IMR-90 (cell line): ENCODE measurements at regions not wholly inside any gene's neighbourhood (a gene's known extent, or its start where the extent isn't known, plus 50 kb on each side); places are given as distances from the start of the nearest gene placed in this dataset.

Experiments
- ATAC-seq: fragments of 200-7000 bp; cut with Tn5 transposase; 2 replicates; pipeline ENCODE4 v1.9.1; 2020; ENCODE audit warnings: low read depth, mild to moderate bottlenecking, moderate library complexity
- BruUV-seq: library from RNA; stranded (reverse); fragments of 400-500 nt; replicated peaks from 2 replicates; lab custom pipeline; 2021; lab: Mats Ljungman, UMichigan
- CTCF ChIA-PET: fragments of 300-600 bp; formaldehyde crosslinking; extraction: SDS; loops from one replicate; lab custom pipeline; 2021; ENCODE audit warnings: antibody characterized with exemption; lab: Yijun Ruan, JAX
- POLR2A ChIA-PET: fragments of 300-600 bp; sonication (Branson Sonifier 250); formaldehyde crosslinking; loops from one replicate; lab custom pipeline; 2022; ENCODE audit warnings: antibody characterized with exemption; ENCODE audit not compliant: unreplicated experiment; lab: Charles Lee
- DNase-seq: peaks from one replicate; pipeline ENCODE4 v3.0.0; 2013
- H2AFZ ChIP-seq: replicated peaks from 2 replicates; pipeline ENCODE3; 2013; ENCODE audit warnings: low read length, mild to moderate bottlenecking; ENCODE audit not compliant: poor library complexity
- H2AK5ac ChIP-seq: 2 replicates; pipeline ENCODE4 v1.6.1; 2013; ENCODE audit warnings: low read depth, low read length, inconsistent platforms
- H2AK9ac ChIP-seq: replicated peaks from 2 replicates; pipeline ENCODE3; 2013; ENCODE audit warnings: mild to moderate bottlenecking, low read depth, low read length, moderate library complexity; ENCODE audit not compliant: poor library complexity
- H2BK120ac ChIP-seq: 2 replicates; pipeline ENCODE4 v1.6.1; 2013; ENCODE audit warnings: low read depth, low read length, inconsistent platforms
- H2BK15ac ChIP-seq: 3 replicates; pipeline ENCODE4 v1.6.1; 2013; ENCODE audit warnings: low read depth, low read length, inconsistent platforms
- H2BK20ac ChIP-seq: 2 replicates; pipeline ENCODE4 v1.6.1; 2013; ENCODE audit warnings: low read depth, mild to moderate bottlenecking, inconsistent platforms, low read length, moderate library complexity
- H2BK5ac ChIP-seq: 2 replicates; pipeline ENCODE4 v1.6.1; 2013; ENCODE audit warnings: mild to moderate bottlenecking, low read depth, low read length, inconsistent platforms; ENCODE audit not compliant: poor library complexity, severe bottlenecking
- H3K14ac ChIP-seq: replicated peaks from 2 replicates; pipeline ENCODE4 v1.6.1; 2013; ENCODE audit warnings: low read depth, low read length, inconsistent platforms
- H3K18ac ChIP-seq: 2 replicates; pipeline ENCODE4 v1.6.1; 2013; ENCODE audit warnings: low read depth, low read length, control low read depth
- H3K23ac ChIP-seq: 2 replicates; pipeline ENCODE4 v1.6.1; 2013; ENCODE audit warnings: low read depth, low read length, inconsistent platforms
- H3K27ac ChIP-seq: 2 replicates; pipeline ENCODE4 v1.5.1; 2013; ENCODE audit warnings: mild to moderate bottlenecking, control low read depth, low read length; ENCODE audit not compliant: insufficient read depth
- H3K27me3 ChIP-seq: 2 replicates; pipeline ENCODE4 v1.6.1; 2013; ENCODE audit warnings: low read length; ENCODE audit not compliant: control insufficient read depth, insufficient read depth
- H3K36me3 ChIP-seq: 2 replicates; pipeline ENCODE4 v1.6.1; 2013; ENCODE audit warnings: low read length, mixed read lengths; ENCODE audit not compliant: control insufficient read depth, insufficient read depth
- H3K4ac ChIP-seq: 2 replicates; pipeline ENCODE4 v1.6.1; 2013; ENCODE audit warnings: low read depth, low read length, inconsistent platforms
- H3K4me1 ChIP-seq: 2 replicates; pipeline ENCODE4 v1.6.1; 2013; ENCODE audit warnings: low read length, mixed read lengths; ENCODE audit not compliant: control insufficient read depth, insufficient read depth
- H3K4me2 ChIP-seq: 2 replicates; pipeline ENCODE4 v1.6.1; 2013; ENCODE audit warnings: low read depth, mild to moderate bottlenecking, control low read depth, low read length, moderate library complexity
- H3K4me3 ChIP-seq: 2 replicates; pipeline ENCODE4 v1.5.1; 2013; ENCODE audit warnings: low read depth, mild to moderate bottlenecking, control low read depth, low read length, moderate library complexity; ENCODE audit not compliant: insufficient read depth
- H3K56ac ChIP-seq: 2 replicates; pipeline ENCODE4 v1.6.1; 2013; ENCODE audit warnings: low read length, inconsistent platforms; ENCODE audit not compliant: insufficient read depth; ENCODE audit errors: extremely low read depth
- H3K79me1 ChIP-seq, 2 experiments: 2 replicates each; pipeline ENCODE4 v1.6.1; 2013; ENCODE audit warnings: low read length in 2 of 2, inconsistent platforms in 1 of 2, low read depth in 1 of 2
- H3K9ac ChIP-seq: 2 replicates; pipeline ENCODE4 v1.6.1; 2013; ENCODE audit warnings: low read depth, low read length, control low read depth
- H3K9me1 ChIP-seq: 2 replicates; pipeline ENCODE4 v1.6.1; 2013; ENCODE audit warnings: low read length, inconsistent platforms; ENCODE audit not compliant: insufficient read depth
- H3K9me3 ChIP-seq: 2 replicates; pipeline ENCODE4 v1.6.1; 2013; ENCODE audit warnings: low read length; ENCODE audit not compliant: control insufficient read depth, insufficient read depth
- H4K20me1 ChIP-seq: 2 replicates; pipeline ENCODE4 v1.6.1; 2013; ENCODE audit warnings: low read length, inconsistent platforms; ENCODE audit not compliant: insufficient read depth
- H4K5ac ChIP-seq: 2 replicates; pipeline ENCODE4 v1.6.1; 2013; ENCODE audit warnings: mild to moderate bottlenecking, low read depth, low read length, control low read depth
- H4K8ac ChIP-seq, 2 experiments: 2 replicates each; pipeline ENCODE4 v1.6.1; 2013; ENCODE audit warnings: low read depth in 2 of 2, low read length in 2 of 2, control low read depth in 1 of 2, inconsistent platforms in 1 of 2
- H4K91ac ChIP-seq: 2 replicates; pipeline ENCODE4 v1.6.1; 2013; ENCODE audit warnings: low read depth, low read length, inconsistent platforms; ENCODE audit not compliant: insufficient read depth
- BHLHE40 ChIP-seq: fragments of 150-350 bp; IDR thresholded peaks from 2 replicates; pipeline ENCODE4 v1.6.1; 2016; ENCODE audit warnings: mild to moderate bottlenecking, low read depth, low read length
- CEBPB ChIP-seq: IDR thresholded peaks from 2 replicates; pipeline ENCODE4 v1.6.1; 2012; ENCODE audit warnings: low read depth, low read length, improper control_type of control experiment
- CHD1 ChIP-seq: IDR thresholded peaks from 2 replicates; pipeline ENCODE4 v1.6.1; 2012; ENCODE audit warnings: low read depth, low read length, improper control_type of control experiment
- ELK1 ChIP-seq: fragments of 150-350 bp; IDR thresholded peaks from 2 replicates; pipeline ENCODE4 v1.6.1; 2016; ENCODE audit warnings: low read depth, mild to moderate bottlenecking, low read length, moderate library complexity, borderline replicate concordance
- FOS ChIP-seq: fragments of 150-350 bp; IDR thresholded peaks from 2 replicates; pipeline ENCODE4 v1.6.1; 2016; ENCODE audit warnings: low read depth, low read length
- MAFK ChIP-seq: IDR thresholded peaks from 2 replicates; pipeline ENCODE4 v1.6.1; 2012; ENCODE audit warnings: low read depth, low read length, improper control_type of control experiment
- MAZ ChIP-seq: IDR thresholded peaks from 2 replicates; pipeline ENCODE4 v1.6.1; 2012; ENCODE audit warnings: low read depth, mild to moderate bottlenecking, low read length, improper control_type of control experiment, moderate library complexity, borderline replicate concordance
- POLR2A ChIP-seq: IDR thresholded peaks from 2 replicates; pipeline ENCODE4 v1.6.1; 2012; ENCODE audit warnings: mild to moderate bottlenecking, low read depth, low read length
- RAD21 ChIP-seq: IDR thresholded peaks from 2 replicates; pipeline ENCODE4 v1.6.1; 2012; ENCODE audit warnings: low read length, improper control_type of control experiment
- RCOR1 ChIP-seq: IDR thresholded peaks from 2 replicates; pipeline ENCODE4 v1.6.1; 2012; ENCODE audit warnings: mild to moderate bottlenecking, low read length, improper control_type of control experiment; ENCODE audit not compliant: insufficient replicate concordance
- RFX5 ChIP-seq: IDR thresholded peaks from 2 replicates; pipeline ENCODE4 v1.8.0; 2012; ENCODE audit warnings: low read depth, mild to moderate bottlenecking, low read length, moderate library complexity
- SMC3 ChIP-seq: fragments of 150-350 bp; IDR thresholded peaks from 2 replicates; pipeline ENCODE4 v1.6.1; 2016; ENCODE audit warnings: low read depth, mild to moderate bottlenecking, antibody characterized with exemption, low read length, moderate library complexity
- USF2 ChIP-seq: fragments of 150-350 bp; IDR thresholded peaks from 2 replicates; pipeline ENCODE4 v1.6.1; 2017; ENCODE audit warnings: mild to moderate bottlenecking, antibody characterized with exemption, low read length, low read depth
- WGBS, 2 experiments: methylation state at CpG; one replicate each; pipeline versions ENCODE4 v1.1.5 to v1.1.7; 2013; ENCODE audit warnings: missing lambda C conversion rate in 2 of 2; ENCODE audit not compliant: insufficient read length in 1 of 2; ENCODE audit errors: extremely low coverage in 2 of 2; 5-methylcytosine and 5-hydroxymethylcytosine counted together
- dilution Hi-C: fragments of 300-500 bp; cut with HindIII; formaldehyde crosslinking; loops from one replicate; pipeline ENCODE4 v1.14.3; 2018; ENCODE audit warnings: low sequenced_read_pairs; ENCODE audit not compliant: unreplicated experiment
- in situ Hi-C: fragments of 300-500 bp; cut with MboI; formaldehyde crosslinking; loops from 3 replicates; pipeline ENCODE4 v1.14.3; 2019; ENCODE audit warnings: low sequenced_read_pairs, inconsistent platforms, mixed read lengths
- intact Hi-C: fragments of 100-400 bp; cut with micrococcal nuclease; formaldehyde crosslinking; loops from 2 replicates; pipeline ENCODE4 v1.10.0; 2022
- TF ChIP-seq, protein P1 (sequence below): conservative IDR thresholded peaks from 2 replicates; pipeline ENCODE4 v1.5.1; 2012; ENCODE audit warnings: mild to moderate bottlenecking, low read depth, low read length, improper control_type of control experiment

- CTCF ChIA-PET: no interaction called here
- no TSS peak for BruUV-seq
- H3K56ac ChIP-seq: no peak overlapping the region
These were observed 595.0 kb upstream of the LRRC4C start for GRCh38 chr11:42054351-42054900.

More at GRCh38 chr11:42054351-42054900, 595.0 kb upstream of the LRRC4C start:
- H2AFZ ChIP-seq: no peak overlapping the region
- H2AK5ac ChIP-seq: no peak overlapping the region
- no peak overlapping the region for H3K4me3 ChIP-seq
- no peak overlapping the region for H2BK5ac ChIP-seq
- ATAC-seq (no peak), DNase-seq (no peak)
- H4K20me1 ChIP-seq: no peaks in the 10 kb centered on the region
- H2BK15ac ChIP-seq: no peak overlapping the region
- TF ChIP-seq SMC3 (no peak), ELK1 (no peak), MAZ (no peak), BHLHE40 (no peak), RAD21 (no peak), RFX5 (no peak), USF2 (no peak), POLR2A (no peak), RCOR1 (no peak), CEBPB (no peak), MAFK (no peak), FOS (no peak), CHD1 (no peak)
- TF ChIP-seq, protein P1, sequence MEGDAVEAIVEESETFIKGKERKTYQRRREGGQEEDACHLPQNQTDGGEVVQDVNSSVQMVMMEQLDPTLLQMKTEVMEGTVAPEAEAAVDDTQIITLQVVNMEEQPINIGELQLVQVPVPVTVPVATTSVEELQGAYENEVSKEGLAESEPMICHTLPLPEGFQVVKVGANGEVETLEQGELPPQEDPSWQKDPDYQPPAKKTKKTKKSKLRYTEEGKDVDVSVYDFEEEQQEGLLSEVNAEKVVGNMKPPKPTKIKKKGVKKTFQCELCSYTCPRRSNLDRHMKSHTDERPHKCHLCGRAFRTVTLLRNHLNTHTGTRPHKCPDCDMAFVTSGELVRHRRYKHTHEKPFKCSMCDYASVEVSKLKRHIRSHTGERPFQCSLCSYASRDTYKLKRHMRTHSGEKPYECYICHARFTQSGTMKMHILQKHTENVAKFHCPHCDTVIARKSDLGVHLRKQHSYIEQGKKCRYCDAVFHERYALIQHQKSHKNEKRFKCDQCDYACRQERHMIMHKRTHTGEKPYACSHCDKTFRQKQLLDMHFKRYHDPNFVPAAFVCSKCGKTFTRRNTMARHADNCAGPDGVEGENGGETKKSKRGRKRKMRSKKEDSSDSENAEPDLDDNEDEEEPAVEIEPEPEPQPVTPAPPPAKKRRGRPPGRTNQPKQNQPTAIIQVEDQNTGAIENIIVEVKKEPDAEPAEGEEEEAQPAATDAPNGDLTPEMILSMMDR: no peak
- no peak overlapping the region for H3K4me2 ChIP-seq
- no peaks in the 10 kb centered on the region for H3K27me3 ChIP-seq
- H4K5ac ChIP-seq: no peak overlapping the region
- no peak overlapping the region for H4K8ac ChIP-seq
- WGBS, 2 experiments: no CpG with 5 or more reads among the region's 3 CpGs
- no peak overlapping the region for H3K23ac ChIP-seq
- no peak overlapping the region for H3K27ac ChIP-seq
- H3K79me1 ChIP-seq: no peaks in the 10 kb centered on the region
- H3K9ac ChIP-seq: no peak overlapping the region
- no peak overlapping the region for H3K4ac ChIP-seq
- dilution Hi-C loops (no loop called here), intact Hi-C loops (no loop called here), in situ Hi-C loops (no loop called here)
- no peak overlapping the region for H3K18ac ChIP-seq
- no peak overlapping the region for H4K91ac ChIP-seq
- 0 out of 2 replicates have a peak, but pooled peaks cover 3% of the 10 kb centered on the region for H3K9me3 ChIP-seq
- POLR2A ChIA-PET: no interaction called here
- H2BK120ac ChIP-seq: no peak overlapping the region
- H3K14ac ChIP-seq: no peak overlapping the region
- H2BK20ac ChIP-seq: no peak overlapping the region
- no peaks in the 10 kb centered on the region for H3K36me3 ChIP-seq
- H3K9me1 ChIP-seq: no peaks in the 10 kb centered on the region
- H2AK9ac ChIP-seq: no peak overlapping the region
- H3K4me1 ChIP-seq: no peaks in the 10 kb centered on the region
